ENCODE measurements at regions not wholly inside any gene's neighbourhood (a gene's known extent, or its start where the extent isn't known, plus 50 kb on each side); places are given as distances from the start of the nearest gene placed in this dataset.

DNA sequence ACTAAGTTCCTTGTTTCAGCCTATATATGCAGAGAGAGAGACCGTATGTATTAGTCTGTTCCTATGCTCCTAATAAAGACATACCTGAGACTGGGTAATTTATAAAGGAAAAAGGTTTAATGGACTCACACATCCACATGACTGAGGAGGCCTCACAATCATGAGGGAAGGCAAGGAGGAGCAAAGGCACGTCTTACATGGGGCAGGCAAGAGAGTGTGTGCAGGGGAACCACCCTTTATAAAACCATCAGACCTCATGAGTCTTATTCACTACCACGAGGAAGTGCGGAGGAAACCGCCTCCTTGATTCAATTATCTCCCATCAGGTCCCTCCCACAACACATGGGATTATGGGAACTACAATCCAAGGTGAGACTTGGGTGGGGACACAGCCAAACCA is 73.8 kb downstream of the TMEM18 start:
- ChIA-PET SMC1A (ENCODE audit: uncharacterized antibody, unreplicated experiment) (no interaction called here), CTCF (no interaction called here), POLR2A (no interaction called here), RAD21 (ENCODE audit: unreplicated experiment) (no interaction called here)
- H3K9me3 ChIP-seq (replicated peaks; ENCODE audit: control insufficient read depth, insufficient read depth, low read length): no peaks in the 10 kb centered on the region; the same call in 2 of the 3 replicates
- DNase-seq (ENCODE audit: low read depth, low spot score) (no peak), ATAC-seq (no peak), FAIRE-seq (no peak)
- H3K27me3 ChIP-seq (replicated peaks in 1 of 2; ENCODE audit: control insufficient read depth in 2 of 2, insufficient read depth in 2 of 2, low read length in 1 of 2): no peaks in the 10 kb centered on the region
- H2AFZ ChIP-seq (ENCODE audit: control insufficient read depth, low read depth, low read length): no peak overlapping the region
- H3K27ac ChIP-seq (ENCODE audit: control insufficient read depth, insufficient read depth): no peak overlapping the region
- no TSS peak for BruUV-seq (replicated peaks)
- H3K4me3 ChIP-seq: no peak overlapping the region
- intact Hi-C loops (cut with micrococcal nuclease; ENCODE audit: unreplicated experiment) (no loop called here), in situ Hi-C loops (cut with MboI) (no loop called here)
- H3K4me1 ChIP-seq (ENCODE audit: control insufficient read depth, insufficient read depth, low read length): no peaks in the 10 kb centered on the region
- H3K4me2 ChIP-seq (ENCODE audit: control insufficient read depth, insufficient read depth): no peak overlapping the region
- no peaks in the 10 kb centered on the region for H3K36me3 ChIP-seq (ENCODE audit: control insufficient read depth in 2 of 2, insufficient read depth in 2 of 2, low read length in 1 of 2)
- TF ChIP-seq CBFB (IDR thresholded peaks at IDR 0.05; ENCODE audit: low read depth): no peak
- TF ChIP-seq NR2F1 (conservative IDR thresholded peaks at IDR 0.05): no peak
- no peak for TF ChIP-seq IRF4 (IDR thresholded peaks at IDR 0.05; ENCODE audit: low read depth, low read length)
- TF ChIP-seq RBBP5 (conservative IDR thresholded peaks at IDR 0.05): no peak
- TF ChIP-seq, protein P1, sequence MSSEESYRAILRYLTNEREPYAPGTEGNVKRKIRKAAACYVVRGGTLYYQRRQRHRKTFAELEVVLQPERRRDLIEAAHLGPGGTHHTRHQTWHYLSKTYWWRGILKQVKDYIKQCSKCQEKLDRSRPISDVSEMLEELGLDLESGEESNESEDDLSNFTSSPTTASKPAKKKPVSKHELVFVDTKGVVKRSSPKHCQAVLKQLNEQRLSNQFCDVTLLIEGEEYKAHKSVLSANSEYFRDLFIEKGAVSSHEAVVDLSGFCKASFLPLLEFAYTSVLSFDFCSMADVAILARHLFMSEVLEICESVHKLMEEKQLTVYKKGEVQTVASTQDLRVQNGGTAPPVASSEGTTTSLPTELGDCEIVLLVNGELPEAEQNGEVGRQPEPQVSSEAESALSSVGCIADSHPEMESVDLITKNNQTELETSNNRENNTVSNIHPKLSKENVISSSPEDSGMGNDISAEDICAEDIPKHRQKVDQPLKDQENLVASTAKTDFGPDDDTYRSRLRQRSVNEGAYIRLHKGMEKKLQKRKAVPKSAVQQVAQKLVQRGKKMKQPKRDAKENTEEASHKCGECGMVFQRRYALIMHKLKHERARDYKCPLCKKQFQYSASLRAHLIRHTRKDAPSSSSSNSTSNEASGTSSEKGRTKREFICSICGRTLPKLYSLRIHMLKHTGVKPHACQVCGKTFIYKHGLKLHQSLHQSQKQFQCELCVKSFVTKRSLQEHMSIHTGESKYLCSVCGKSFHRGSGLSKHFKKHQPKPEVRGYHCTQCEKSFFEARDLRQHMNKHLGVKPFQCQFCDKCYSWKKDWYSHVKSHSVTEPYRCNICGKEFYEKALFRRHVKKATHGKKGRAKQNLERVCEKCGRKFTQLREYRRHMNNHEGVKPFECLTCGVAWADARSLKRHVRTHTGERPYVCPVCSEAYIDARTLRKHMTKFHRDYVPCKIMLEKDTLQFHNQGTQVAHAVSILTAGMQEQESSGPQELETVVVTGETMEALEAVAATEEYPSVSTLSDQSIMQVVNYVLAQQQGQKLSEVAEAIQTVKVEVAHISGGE (CRISPR knock-in tag; IDR thresholded peaks at IDR 0.05): no peak
- TF ChIP-seq MTA3 (IDR thresholded peaks at IDR 0.05; ENCODE audit: borderline replicate concordance, low read length): no peak
- no peak overlapping the region for H3K9ac ChIP-seq (ENCODE audit: control insufficient read depth, insufficient read depth, low read length)
- H4K20me1 ChIP-seq (ENCODE audit: control insufficient read depth, insufficient read depth): no peaks in the 10 kb centered on the region
- 64% methylated on average over 5 of the region's 5 CpGs for WGBS (ENCODE audit: insufficient coverage, insufficient replicate concordance, low lambda C conversion rate, missing lambda C conversion rate)
- no peaks in the 10 kb centered on the region for H3K79me2 ChIP-seq (ENCODE audit: control insufficient read depth, insufficient read depth, low read length)

Measured in GM12878 (cell line).